T-helper 17 cell (primary cell): ENCODE measurements at regions not wholly inside any gene's neighbourhood (a gene's known extent, or its start where the extent isn't known, plus 50 kb on each side); places are given as distances from the start of the nearest gene placed in this dataset.

Source experiments
- ATAC-seq: fragments of 150-1000 bp; cut with Tn5 transposase; 2 replicates; pipeline ENCODE4 v1.10.0; 2021; ENCODE audit warnings: mild to moderate bottlenecking, moderate library complexity
- DNase-seq, 3 donors: peaks; one replicate each; pipeline versions ENCODE4 v3.0.0 to v3.0.0-alpha.2; 2020 to 2021
- H3K9me3 ChIP-seq: one replicate; pipeline ENCODE4 v1.7.0; 2013; ENCODE audit warnings: low read length, mild to moderate bottlenecking; ENCODE audit not compliant: control insufficient read depth, poor library complexity, severe bottlenecking
- H3K27ac Mint-ChIP-seq: one replicate; pipeline ENCODE4 v1.8.0; 2022; ENCODE audit warnings: mild to moderate bottlenecking, moderate library complexity, mixed read lengths
- H3K27me3 Mint-ChIP-seq: one replicate; pipeline ENCODE4 v1.8.0; 2022; ENCODE audit warnings: mixed read lengths
- H3K36me3 Mint-ChIP-seq: one replicate; pipeline ENCODE4 v1.8.0; 2022; ENCODE audit warnings: low read depth, mixed read lengths
- H3K4me1 Mint-ChIP-seq: one replicate; pipeline ENCODE4 v1.8.0; 2022; ENCODE audit warnings: mild to moderate bottlenecking, mixed read lengths
- H3K4me3 Mint-ChIP-seq: one replicate; pipeline ENCODE4 v1.8.0; 2022; ENCODE audit warnings: mild to moderate bottlenecking, moderate library complexity, mixed read lengths

DNA sequence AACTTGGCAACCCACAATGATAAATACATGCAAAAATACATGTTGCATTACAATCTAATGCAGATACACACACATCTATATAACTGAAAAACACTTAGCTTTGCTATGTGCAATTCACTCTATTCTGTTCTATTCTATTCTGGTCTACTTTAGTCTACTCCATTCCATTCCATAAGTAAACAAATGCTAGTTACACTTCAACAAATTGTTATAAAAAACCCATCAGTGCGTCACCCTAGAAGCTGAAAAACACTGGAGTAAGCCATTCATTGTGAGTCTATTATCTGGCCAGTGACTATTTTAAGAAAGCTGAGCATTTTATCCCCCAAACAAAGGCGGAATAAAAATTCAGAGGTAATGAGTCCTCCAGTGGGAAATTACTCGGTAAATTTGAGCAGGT is 315.7 kb upstream of the EPHA7 start:
- Mint-ChIP-seq H3K36me3 (no peaks in the 10 kb centered on the region), H3K27ac (no peak overlapping the region), H3K27me3 (no peaks in the 10 kb centered on the region)

DNA sequence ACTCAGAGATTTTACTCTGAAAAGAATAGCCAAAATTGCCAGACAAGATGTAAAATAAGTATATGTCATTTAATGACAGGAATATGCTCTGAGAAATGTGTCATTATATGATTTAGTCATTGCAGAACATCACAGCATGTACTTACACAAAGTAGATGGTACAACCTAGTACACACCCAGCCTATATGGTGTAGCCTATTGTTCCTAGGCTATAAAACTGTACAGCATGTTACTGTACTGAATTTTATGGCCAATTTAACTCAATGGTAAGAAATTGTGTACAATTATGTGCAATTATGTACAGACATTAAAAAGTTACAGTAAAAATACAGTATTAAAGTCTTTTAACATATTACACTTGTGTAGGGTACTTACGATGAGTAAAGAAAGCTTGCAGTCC is 311.9 kb upstream of the EPHA7 start:
- ATAC-seq (no peak), DNase-seq (no peak)
- Mint-ChIP-seq H3K4me3 (no peak overlapping the region), H3K4me1 (no peaks in the 10 kb centered on the region), H3K27ac (no peak overlapping the region), H3K27me3 (no peaks in the 10 kb centered on the region), H3K36me3 (no peaks in the 10 kb centered on the region)
- peaks cover 3% of the 10 kb centered on the region for H3K9me3 ChIP-seq

More for the DNA sequence above, 315.7 kb upstream of the EPHA7 start:
- no peak overlapping the region for H3K4me3 Mint-ChIP-seq
- ATAC-seq: no peak
- no peaks in the 10 kb centered on the region for H3K4me1 Mint-ChIP-seq
- peaks cover 3% of the 10 kb centered on the region for H3K9me3 ChIP-seq
- no peak for DNase-seq

GRCh38 chr6:93728150-93728549 is 308.8 kb upstream of the EPHA7 start:
- ATAC-seq (no peak), DNase-seq (no peak)
- H3K27me3 Mint-ChIP-seq: no peaks in the 10 kb centered on the region
- H3K27ac Mint-ChIP-seq: no peak overlapping the region
- H3K9me3 ChIP-seq: no peaks in the 10 kb centered on the region
- H3K4me1 Mint-ChIP-seq: no peaks in the 10 kb centered on the region
- no peaks in the 10 kb centered on the region for H3K36me3 Mint-ChIP-seq
- H3K4me3 Mint-ChIP-seq: no peak overlapping the region

- H3K27ac Mint-ChIP-seq: no peak overlapping the region
- no peak for ATAC-seq
- H3K9me3 ChIP-seq: no peaks in the 10 kb centered on the region
Observed at GRCh38 chr6:93727447-93727846, 308.1 kb upstream of the EPHA7 start.

DNA sequence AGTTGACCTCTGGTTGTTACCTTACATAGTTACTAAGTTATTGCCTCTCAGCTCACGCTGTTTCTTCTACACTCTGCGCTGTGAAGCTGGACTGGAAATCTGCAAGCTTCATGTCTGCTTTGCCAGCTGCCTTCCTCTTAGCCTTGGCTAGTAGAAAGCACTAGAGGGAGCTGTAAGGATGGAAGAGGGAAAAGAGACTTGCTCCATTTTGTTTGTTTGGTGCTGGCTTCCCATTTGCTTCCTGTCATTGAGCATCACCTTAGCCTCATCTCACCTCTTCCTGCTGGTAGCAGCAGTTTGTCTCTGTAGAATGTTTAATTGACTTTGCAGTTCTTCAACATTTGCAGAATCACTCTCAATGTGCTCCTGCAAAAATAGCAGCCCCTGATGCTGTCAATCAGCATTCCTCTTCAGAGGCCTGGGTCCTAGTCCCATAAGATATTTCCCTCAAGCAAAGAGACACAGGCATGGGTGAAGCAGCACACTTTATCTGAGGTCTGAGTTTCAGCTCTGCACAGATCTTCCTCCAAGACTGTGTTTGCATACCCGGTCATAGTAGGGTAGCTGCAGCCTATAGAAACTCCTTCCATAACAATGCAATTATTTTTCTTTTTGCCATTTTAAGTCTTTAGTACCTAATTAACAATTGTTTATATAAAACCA is 302.2 kb upstream of the EPHA7 start:
- Mint-ChIP-seq H3K27me3 (no peaks in the 10 kb centered on the region), H3K4me3 (no peak overlapping the region), H3K27ac (no peak overlapping the region), H3K36me3 (no peaks in the 10 kb centered on the region), H3K4me1 (no peaks in the 10 kb centered on the region)
- no peaks in the 10 kb centered on the region for H3K9me3 ChIP-seq
- DNase-seq (no peak), ATAC-seq (no peak)

More at GRCh38 chr6:93727447-93727846, 308.1 kb upstream of the EPHA7 start:
- Mint-ChIP-seq H3K27me3 (no peaks in the 10 kb centered on the region), H3K4me1 (no peaks in the 10 kb centered on the region), H3K4me3 (no peak overlapping the region), H3K36me3 (no peaks in the 10 kb centered on the region)
- DNase-seq: no peak

DNA sequence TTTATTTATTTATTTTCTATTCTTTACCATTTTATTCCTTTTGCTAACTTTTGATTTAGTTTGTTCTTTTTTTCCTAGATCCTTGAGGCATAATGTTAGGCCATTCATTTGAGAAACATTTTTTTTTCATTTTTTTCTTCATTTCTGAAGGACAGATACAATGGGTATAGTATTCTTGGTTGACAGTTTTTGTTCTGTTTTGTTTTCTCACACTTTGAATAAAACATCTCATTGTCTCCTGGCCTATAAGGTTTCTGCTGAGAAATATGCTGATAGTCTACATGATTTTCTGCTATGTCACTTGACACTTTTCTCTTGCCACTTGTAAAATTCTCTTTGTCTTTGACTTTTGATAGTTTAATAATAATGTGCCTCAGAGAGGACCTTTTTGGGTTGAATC is 294.6 kb upstream of the EPHA7 start:
- ATAC-seq: no peak
- Mint-ChIP-seq H3K27ac (no peak overlapping the region), H3K4me1 (no peaks in the 10 kb centered on the region), H3K36me3 (no peaks in the 10 kb centered on the region), H3K27me3 (no peaks in the 10 kb centered on the region), H3K4me3 (no peak overlapping the region)
- peaks cover 2% of the 10 kb centered on the region for H3K9me3 ChIP-seq
- DNase-seq: no peak

- Mint-ChIP-seq H3K4me3 (no peak overlapping the region), H3K4me1 (no peaks in the 10 kb centered on the region), H3K27ac (no peak overlapping the region)
Observed at GRCh38 chr6:93703431-93703830, 284.1 kb upstream of the EPHA7 start.

GRCh38 chr6:93701526-93701925 is 282.2 kb upstream of the EPHA7 start:
- H3K27ac Mint-ChIP-seq: no peak overlapping the region
- H3K4me3 Mint-ChIP-seq: no peak overlapping the region
- no peaks in the 10 kb centered on the region for H3K4me1 Mint-ChIP-seq
- no peaks in the 10 kb centered on the region for H3K36me3 Mint-ChIP-seq
- H3K27me3 Mint-ChIP-seq: no peaks in the 10 kb centered on the region
- DNase-seq (no peak), ATAC-seq (no peak)
- no peaks in the 10 kb centered on the region for H3K9me3 ChIP-seq

More at GRCh38 chr6:93703431-93703830, 284.1 kb upstream of the EPHA7 start:
- ATAC-seq (no peak), DNase-seq (no peak)
- no peaks in the 10 kb centered on the region for H3K9me3 ChIP-seq
- Mint-ChIP-seq H3K36me3 (no peaks in the 10 kb centered on the region), H3K27me3 (no peaks in the 10 kb centered on the region)

GRCh38 chr6:93685494-93685893 is 266.1 kb upstream of the EPHA7 start:
- Mint-ChIP-seq H3K36me3 (no peaks in the 10 kb centered on the region), H3K4me1 (no peaks in the 10 kb centered on the region), H3K4me3 (no peak overlapping the region), H3K27ac (no peak overlapping the region), H3K27me3 (no peaks in the 10 kb centered on the region)
- DNase-seq: no peak
- H3K9me3 ChIP-seq: no peaks in the 10 kb centered on the region
- no peak for ATAC-seq

- DNase-seq (no peak), ATAC-seq (no peak)
- H3K4me3 Mint-ChIP-seq: no peak overlapping the region
- H3K4me1 Mint-ChIP-seq: no peaks in the 10 kb centered on the region
- H3K27me3 Mint-ChIP-seq: no peaks in the 10 kb centered on the region
- no peaks in the 10 kb centered on the region for H3K36me3 Mint-ChIP-seq
- no peak overlapping the region for H3K27ac Mint-ChIP-seq
- H3K9me3 ChIP-seq: no peaks in the 10 kb centered on the region
Observed at GRCh38 chr6:93684339-93684738, 265.0 kb upstream of the EPHA7 start.

DNA sequence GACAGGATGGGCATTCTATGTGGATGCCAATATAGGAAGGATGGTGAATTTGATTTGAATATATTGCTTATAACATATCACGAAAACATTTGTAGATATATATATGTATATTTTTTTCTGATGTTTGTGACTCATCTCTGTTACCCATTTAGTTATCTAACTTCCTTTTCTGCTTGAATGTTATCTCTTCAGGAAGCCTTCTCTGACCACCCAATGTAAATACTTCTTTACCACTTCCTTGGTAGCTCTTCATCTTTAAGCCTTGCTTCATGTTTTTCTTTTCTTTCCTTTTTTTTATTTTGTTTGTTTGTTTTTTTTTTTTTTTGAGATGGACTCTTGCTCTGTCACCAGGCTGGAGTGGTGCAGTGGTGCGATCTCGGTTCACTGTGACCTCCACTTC is 260.5 kb upstream of the EPHA7 start:
- Mint-ChIP-seq H3K27me3 (no peaks in the 10 kb centered on the region), H3K27ac (no peak overlapping the region), H3K4me3 (no peak overlapping the region), H3K4me1 (no peaks in the 10 kb centered on the region), H3K36me3 (no peaks in the 10 kb centered on the region)
- ATAC-seq (no peak), DNase-seq (no peak)
- no peaks in the 10 kb centered on the region for H3K9me3 ChIP-seq

GRCh38 chr6:93678841-93679454 is 259.6 kb upstream of the EPHA7 start:
- Mint-ChIP-seq H3K4me1 (no peaks in the 10 kb centered on the region), H3K36me3 (no peaks in the 10 kb centered on the region), H3K4me3 (no peak overlapping the region), H3K27me3 (no peaks in the 10 kb centered on the region), H3K27ac (no peak overlapping the region)
- no peaks in the 10 kb centered on the region for H3K9me3 ChIP-seq
- ATAC-seq (no peak), DNase-seq (no peak)

DNA sequence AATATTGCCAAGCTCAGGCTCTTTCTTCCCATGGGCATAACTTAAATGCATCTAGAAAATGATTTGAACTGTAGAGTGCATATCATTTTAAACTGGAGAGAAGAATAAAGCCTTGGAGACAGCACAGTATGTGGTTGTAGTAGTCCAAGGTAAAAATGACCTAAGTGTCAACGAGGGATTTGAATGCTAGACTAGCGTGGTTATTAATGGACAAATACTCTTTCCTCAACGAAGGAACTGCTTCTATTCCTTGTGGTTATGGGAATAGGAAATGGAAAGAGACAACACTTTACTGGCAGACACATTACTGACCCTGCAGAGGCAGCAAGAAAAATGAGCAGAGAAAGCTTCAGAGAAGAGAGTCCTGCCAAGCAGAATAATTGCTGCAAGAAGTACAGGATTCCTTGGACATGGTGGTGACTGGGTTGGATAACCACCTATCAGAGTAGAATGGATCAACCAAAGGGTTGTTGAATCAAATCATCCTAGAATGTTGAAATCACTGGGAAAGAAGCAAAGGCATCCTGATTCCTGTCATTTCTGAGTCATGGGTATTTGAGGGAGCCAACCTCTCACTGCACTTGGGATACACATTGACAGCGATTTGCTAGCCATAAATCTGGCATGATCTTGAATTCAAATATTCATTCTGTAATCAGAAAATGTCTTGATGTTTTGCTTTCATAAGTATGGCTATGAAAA is 258.1 kb upstream of the EPHA7 start:
- Mint-ChIP-seq H3K27ac (no peak overlapping the region), H3K36me3 (no peaks in the 10 kb centered on the region), H3K4me3 (no peak overlapping the region), H3K4me1 (no peaks in the 10 kb centered on the region), H3K27me3 (no peaks in the 10 kb centered on the region)
- ATAC-seq: no peak
- no peak for DNase-seq
- H3K9me3 ChIP-seq: no peaks in the 10 kb centered on the region

DNA sequence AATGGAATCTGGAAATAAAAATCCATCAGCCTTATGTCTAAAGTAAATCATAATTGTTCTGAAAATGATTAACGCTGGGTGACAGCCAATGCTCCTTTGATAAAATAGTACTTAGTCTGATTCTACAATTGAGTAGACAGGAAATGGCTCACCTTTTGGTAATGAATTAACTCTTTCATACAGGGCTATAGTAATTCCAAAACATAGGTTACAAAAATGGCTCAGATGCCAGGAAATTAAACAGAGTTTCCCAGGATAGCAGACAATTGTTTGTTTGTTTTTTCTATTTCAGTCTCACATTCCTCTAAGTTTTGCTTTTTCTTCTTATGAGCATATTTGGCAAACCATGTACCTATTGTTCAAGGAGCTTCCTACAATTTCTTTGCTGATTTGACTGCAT is 257.2 kb upstream of the EPHA7 start:
- H3K9me3 ChIP-seq: no peaks in the 10 kb centered on the region
- no peak for DNase-seq
- Mint-ChIP-seq H3K36me3 (no peaks in the 10 kb centered on the region), H3K4me1 (no peaks in the 10 kb centered on the region), H3K27me3 (no peaks in the 10 kb centered on the region), H3K4me3 (no peak overlapping the region), H3K27ac (no peak overlapping the region)
- no peak for ATAC-seq
